PFSK-1 (cell line): ENCODE measurements at regions not wholly inside any gene's neighbourhood (a gene's known extent, or its start where the extent isn't known, plus 50 kb on each side); places are given as distances from the start of the nearest gene placed in this dataset.

Experiments
- POLR2AphosphoS5 ChIP-seq: IDR thresholded peaks from 2 replicates; pipeline ENCODE4 v1.6.1; 2012; ENCODE audit warnings: low read depth, mild to moderate bottlenecking, control low read depth, low read length, moderate library complexity
- TAF1 ChIP-seq: IDR thresholded peaks from 2 replicates; pipeline ENCODE4 v1.6.1; 2012; ENCODE audit warnings: low read length, control low read depth, borderline replicate concordance; ENCODE audit not compliant: insufficient read depth
- TF ChIP-seq, protein P1 (sequence below), 2 experiments: IDR thresholded peaks; 2 replicates each; pipeline versions ENCODE4 v1.6.1 to v1.8.0; 2011 to 2012; ENCODE audit warnings: low read depth in 2 of 2, low read length in 2 of 2, control low read depth in 1 of 2, inconsistent platforms in 1 of 2, mild to moderate bottlenecking in 1 of 2, moderate library complexity in 1 of 2; ENCODE audit not compliant: insufficient read depth in 1 of 2

DNA sequence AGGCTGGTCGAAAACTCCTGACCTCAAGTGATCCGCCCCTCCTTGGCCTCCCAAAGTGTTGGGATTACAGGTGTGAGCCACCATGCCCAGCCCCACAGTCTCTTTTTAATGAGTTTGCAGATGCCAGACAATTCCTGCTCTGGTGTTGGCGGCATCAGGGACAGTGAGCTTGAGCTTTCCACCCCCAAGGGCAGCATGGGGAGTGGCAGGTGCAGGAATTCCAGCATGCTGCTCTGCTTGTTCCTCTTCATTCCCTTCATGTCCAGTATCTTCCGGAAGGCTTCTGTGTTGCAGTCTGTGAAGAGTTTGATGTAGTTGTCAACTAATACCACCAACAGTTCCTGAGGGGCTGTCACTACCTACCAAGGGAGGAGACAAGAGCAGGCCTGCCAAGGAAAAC, 137.3 kb downstream of the SS18 start:
- TF ChIP-seq POLR2AphosphoS5 (no peak), TAF1 (no peak)
- TF ChIP-seq, protein P1, sequence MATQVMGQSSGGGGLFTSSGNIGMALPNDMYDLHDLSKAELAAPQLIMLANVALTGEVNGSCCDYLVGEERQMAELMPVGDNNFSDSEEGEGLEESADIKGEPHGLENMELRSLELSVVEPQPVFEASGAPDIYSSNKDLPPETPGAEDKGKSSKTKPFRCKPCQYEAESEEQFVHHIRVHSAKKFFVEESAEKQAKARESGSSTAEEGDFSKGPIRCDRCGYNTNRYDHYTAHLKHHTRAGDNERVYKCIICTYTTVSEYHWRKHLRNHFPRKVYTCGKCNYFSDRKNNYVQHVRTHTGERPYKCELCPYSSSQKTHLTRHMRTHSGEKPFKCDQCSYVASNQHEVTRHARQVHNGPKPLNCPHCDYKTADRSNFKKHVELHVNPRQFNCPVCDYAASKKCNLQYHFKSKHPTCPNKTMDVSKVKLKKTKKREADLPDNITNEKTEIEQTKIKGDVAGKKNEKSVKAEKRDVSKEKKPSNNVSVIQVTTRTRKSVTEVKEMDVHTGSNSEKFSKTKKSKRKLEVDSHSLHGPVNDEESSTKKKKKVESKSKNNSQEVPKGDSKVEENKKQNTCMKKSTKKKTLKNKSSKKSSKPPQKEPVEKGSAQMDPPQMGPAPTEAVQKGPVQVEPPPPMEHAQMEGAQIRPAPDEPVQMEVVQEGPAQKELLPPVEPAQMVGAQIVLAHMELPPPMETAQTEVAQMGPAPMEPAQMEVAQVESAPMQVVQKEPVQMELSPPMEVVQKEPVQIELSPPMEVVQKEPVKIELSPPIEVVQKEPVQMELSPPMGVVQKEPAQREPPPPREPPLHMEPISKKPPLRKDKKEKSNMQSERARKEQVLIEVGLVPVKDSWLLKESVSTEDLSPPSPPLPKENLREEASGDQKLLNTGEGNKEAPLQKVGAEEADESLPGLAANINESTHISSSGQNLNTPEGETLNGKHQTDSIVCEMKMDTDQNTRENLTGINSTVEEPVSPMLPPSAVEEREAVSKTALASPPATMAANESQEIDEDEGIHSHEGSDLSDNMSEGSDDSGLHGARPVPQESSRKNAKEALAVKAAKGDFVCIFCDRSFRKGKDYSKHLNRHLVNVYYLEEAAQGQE (IDR thresholded peaks at IDR 0.05; ENCODE audit: insufficient read depth in 1 of 2, low read depth in 2 of 2, low read length in 2 of 2): no peak
